Activated T-cell treated with anti-CD3 and anti-CD28 coated beads for 24 hours (primary cell): ENCODE measurements at regions not wholly inside any gene's neighbourhood (a gene's known extent, or its start where the extent isn't known, plus 50 kb on each side); places are given as distances from the start of the nearest gene placed in this dataset.
"Not testable (repeated sequence)": the region's sequence is repeated elsewhere in the genome, so short reads cannot be mapped to it uniquely, and the experiment has no call there.

ENCODE experiments used
- DNase-seq: peaks from one replicate; pipeline ENCODE4 v3.0.0-alpha.2; 2020; ENCODE audit warnings: low read depth

- no peak for DNase-seq
These were observed 86.2 kb downstream of the PRR15 start for GRCh38 chr7:29649876-29650275.

DNA sequence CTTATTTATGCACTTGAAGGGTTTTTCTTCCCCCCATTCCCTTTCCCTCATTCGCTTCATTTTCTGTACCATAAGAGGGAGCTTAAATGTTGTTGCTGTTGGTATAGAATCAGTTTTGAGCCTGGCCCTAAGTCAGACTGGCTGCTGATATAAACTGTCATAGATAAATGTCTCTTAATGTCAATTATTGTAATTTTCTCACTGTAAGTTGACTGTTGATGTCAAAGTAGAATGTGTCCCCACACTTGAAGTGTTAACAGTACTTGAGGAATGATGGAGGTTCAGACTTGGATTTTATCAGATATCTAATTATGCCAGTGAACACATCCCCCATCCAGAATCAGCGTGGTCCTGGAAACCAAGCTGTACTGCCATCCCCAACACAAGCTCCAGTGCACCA is 87.8 kb downstream of the PRR15 start:
- no peak for DNase-seq

GRCh38 chr7:29652556-29652955 is 88.9 kb downstream of the PRR15 start:
- no peak for DNase-seq

GRCh38 chr7:29654340-29654739 is 90.7 kb downstream of the PRR15 start:
- DNase-seq: not testable (repeated sequence)

DNA sequence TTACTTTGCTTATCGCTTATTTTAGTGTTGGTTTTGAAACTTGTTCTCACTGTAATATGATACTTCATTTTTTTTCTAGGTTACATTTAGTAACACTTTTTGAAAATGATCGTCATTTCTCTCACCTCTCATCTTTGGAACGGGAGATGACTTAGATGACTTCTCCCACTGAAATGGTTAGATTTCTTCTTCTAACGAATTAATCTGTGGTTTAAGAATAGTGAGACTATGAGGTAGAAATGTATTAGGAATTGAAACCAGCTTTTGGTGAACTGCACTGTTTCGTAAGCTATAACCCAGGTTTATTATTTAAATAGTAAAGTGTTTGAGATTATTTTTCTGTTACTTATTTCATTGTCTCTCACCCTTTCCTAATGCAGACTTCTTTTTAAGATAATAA is 93.7 kb downstream of the PRR15 start:
- no peak for DNase-seq

DNA sequence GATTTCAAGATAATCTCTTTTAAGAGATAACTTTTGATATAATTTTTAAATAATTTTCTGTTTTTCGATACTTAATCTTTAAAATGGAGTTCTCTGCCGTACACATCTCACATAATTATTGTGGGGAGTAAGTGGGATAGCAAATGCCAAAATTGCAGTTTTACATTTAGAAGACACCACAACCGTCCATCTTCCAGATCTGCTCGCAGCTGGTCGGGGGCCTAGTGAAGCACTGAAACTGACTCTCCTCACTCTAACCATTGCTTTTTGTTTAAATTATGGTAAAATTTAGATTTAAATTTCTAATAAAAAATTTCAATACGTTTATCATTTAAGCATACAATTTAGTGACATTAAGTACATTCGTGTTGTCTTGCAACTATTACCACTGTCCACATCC is 94.2 kb downstream of the PRR15 start:
- no peak for DNase-seq

GRCh38 chr7:29659213-29659612 is 95.6 kb downstream of the PRR15 start:
- not testable (repeated sequence) for DNase-seq

DNA sequence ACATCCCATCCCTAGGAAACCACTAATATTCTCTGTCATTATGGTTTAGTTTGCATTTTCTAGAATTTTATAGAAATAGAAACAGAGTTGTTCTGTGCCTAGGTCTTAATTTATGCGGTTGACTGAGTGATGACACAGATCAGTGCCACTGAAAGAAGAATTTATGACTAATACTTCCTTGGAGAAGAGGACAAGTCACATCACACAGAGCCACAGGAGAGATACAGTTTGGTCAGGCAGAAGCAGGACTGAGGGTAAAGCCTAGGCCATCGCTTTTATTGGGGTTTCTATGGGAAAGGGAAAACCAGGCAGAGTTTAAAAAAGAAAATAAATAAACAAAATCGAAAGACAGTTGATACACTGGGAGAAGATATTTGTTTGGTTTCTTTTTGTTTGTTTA is 99.3 kb downstream of the PRR15 start:
- not testable (repeated sequence) for DNase-seq

- not testable (repeated sequence) for DNase-seq
These were observed 101.4 kb downstream of the PRR15 start for GRCh38 chr7:29664999-29665398.

DNA sequence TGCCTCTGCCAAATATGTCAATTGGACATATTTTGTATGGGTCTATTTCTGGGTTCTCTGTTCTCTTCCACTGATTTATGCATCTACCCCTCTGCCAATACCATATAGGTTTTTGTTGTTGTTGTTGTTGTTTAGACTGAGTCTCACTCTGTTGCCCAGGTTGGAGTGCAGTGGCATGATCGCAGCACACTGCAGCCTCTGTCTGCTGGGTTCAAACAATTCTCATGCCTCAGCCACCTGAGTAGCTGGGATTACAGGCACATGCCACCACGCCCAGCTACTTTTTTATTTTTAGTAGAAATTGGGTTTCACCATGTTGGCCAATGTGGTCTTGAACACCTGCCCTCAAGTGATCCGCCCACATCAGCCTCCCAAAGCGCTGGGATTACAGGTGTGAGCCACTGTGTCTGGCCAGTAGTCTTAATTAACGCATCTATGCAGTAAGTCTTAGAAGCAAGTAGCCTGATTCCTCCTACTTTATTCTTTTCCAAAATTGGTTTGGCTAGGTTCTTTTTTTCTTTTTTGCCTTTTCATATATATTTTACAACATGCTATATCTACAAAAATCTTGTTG is 103.5 kb downstream of the PRR15 start:
- not testable (repeated sequence) for DNase-seq

- not testable (repeated sequence) for DNase-seq
These were observed 107.7 kb downstream of the PRR15 start for GRCh38 chr7:29671286-29671685.

DNA sequence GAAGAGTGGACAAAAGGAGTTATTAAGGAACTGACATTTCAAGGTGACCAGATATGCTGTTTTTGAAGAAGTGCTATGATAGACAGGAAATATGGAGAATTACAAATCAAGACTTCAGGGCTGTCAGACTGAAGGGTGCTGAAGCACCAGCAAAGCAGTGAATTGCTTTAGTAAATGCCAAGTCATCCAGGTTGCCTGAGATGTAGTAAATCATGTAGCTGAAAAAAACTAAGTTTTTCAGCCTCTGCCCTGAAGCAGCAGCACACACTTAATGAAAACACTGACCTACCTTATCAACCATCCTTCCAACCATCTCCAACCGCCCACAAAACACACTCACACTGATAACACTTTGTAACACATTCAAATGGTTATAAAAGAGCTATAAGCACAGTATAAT is 110.0 kb downstream of the PRR15 start:
- DNase-seq: not testable (repeated sequence)

DNA sequence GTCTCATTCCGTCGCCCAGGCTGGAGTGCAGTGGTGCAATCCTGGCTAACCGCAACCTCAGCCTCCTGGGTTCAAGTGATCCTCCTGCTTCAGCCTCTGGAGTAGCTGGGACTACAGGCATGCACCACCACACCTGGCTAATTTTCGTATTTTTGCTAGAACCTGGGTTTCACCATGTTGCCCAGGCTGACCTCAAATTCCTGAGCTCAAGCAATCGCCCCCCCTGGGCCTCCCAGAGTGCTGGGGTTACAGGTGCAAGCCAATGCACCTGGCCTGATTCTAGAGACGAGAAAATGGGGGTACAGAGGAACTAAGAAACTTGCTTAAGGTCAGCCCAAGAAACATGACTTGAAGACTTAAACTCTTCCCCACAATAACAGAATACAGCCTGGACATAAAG is 111.0 kb downstream of the PRR15 start:
- DNase-seq: not testable (repeated sequence)

GRCh38 chr7:29677254-29677653 is 113.6 kb downstream of the PRR15 start:
- DNase-seq: not testable (repeated sequence)

DNA sequence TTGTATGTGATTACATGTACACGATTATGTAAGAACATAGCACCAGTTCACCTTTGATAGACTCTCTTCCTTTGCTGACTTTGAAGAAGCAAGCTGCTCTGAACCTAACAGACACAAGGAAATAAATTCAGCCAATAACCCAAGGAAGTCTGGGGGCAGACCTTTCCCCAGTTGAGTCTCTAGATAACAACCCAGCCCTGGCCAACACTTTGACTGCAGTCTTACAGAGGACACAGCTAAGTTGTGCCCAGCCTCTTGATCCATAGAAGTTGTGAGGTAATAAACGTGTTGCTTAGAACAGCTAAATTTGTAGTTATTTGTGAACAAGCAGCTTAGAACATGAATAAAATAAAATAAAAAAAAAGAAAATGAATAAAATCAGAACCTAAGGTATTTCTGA is 116.3 kb downstream of the PRR15 start:
- not testable (repeated sequence) for DNase-seq

GRCh38 chr7:29680601-29681000 is 117.0 kb downstream of the PRR15 start:
- not testable (repeated sequence) for DNase-seq

- not testable (repeated sequence) for DNase-seq
These were observed 120.6 kb downstream of the PRR15 start for GRCh38 chr7:29684151-29684786.

GRCh38 chr7:29684787-29685650 is 121.3 kb upstream of the WIPF3 start:
- peak; percentile 30 for DNase-seq

- DNase-seq: not testable (repeated sequence)
These were observed 120.5 kb upstream of the WIPF3 start for GRCh38 chr7:29685651-29686271.

GRCh38 chr7:29690510-29690909 is 115.8 kb upstream of the WIPF3 start:
- not testable (repeated sequence) for DNase-seq

DNA sequence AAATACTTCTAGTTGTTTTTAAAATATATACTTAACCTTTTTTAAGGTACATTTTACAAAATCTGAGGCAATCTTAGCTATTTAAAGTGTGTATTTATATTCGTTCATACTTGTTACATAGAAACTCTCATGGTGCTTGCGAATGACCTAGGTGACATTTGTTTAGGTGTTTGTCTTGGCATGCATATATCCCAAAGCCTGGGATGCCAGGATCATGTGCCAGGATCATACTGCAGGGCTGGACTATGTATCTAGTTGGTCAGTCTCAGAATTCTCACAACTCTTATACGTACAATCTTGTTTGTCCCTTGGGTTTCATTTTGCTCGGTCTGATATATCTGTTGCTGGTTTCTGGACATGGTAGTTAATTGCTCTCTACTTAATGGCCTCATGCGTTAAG is 109.9 kb upstream of the WIPF3 start:
- not testable (repeated sequence) for DNase-seq

GRCh38 chr7:29699723-29700122 is 106.6 kb upstream of the WIPF3 start:
- DNase-seq: not testable (repeated sequence)
